GM13976 (cell line): ENCODE measurements at regions not wholly inside any gene's neighbourhood (a gene's known extent, or its start where the extent isn't known, plus 50 kb on each side); places are given as distances from the start of the nearest gene placed in this dataset.

Source experiments
- DNase-seq: peaks from one replicate; pipeline ENCODE4 v3.0.0; 2012; ENCODE audit warnings: low spot score
- CTCF ChIP-seq: IDR thresholded peaks from 2 replicates; pipeline ENCODE4 v1.5.1; 2012; ENCODE audit warnings: borderline replicate concordance, mild to moderate bottlenecking; ENCODE audit not compliant: insufficient read depth; ENCODE audit errors: extremely low read depth, missing control alignments, control extremely low read depth
- in situ Hi-C: fragments of 300-500 bp; cut with MboI; formaldehyde crosslinking; loops from one replicate; pipeline ENCODE4 v1.12.0; 2022; ENCODE audit warnings: low sequenced_read_pairs, mixed read lengths, inconsistent platforms; ENCODE audit not compliant: unreplicated experiment

DNA sequence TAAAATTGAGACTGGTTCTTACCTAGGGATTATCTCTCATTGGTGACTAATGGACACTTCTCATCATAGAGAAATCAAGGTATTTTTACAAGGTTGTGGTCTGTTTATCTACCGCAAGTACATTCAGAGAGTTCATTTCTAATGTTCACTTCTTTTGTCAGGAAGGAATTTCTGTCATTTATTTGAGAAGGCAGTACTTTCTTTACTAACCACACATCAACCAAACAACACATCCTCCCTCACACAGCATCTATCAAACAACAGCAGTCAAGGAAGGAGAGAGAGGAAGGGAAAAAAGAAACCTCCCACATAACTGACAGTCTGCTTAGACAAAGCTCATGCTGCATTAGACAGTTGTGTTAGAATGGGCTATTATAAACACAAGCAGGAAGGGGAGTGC is 182.3 kb upstream of the KLF12 start:
- no peak for TF ChIP-seq CTCF
- no peak for DNase-seq
- in situ Hi-C loops = no loop called here

DNA sequence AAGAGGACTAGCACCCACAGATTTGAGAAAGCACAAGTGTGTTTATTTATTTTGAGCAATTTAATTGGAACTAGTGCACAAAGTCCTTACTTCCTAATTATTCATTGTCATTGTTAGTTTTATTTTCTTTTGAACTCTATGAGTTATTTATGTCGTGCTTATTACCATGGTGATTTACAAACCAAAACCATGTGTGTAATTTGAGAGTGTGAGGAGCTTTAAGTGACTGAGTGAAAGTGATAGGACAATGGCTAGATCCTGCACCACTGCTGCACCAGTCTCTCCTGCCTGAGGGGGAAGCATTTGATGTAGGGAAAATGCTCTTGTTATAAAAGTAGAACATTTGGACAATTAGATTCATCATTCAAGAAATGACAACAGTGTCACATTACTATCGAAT is 172.3 kb upstream of the KLF12 start:
- TF ChIP-seq CTCF = no peak
- no peak for DNase-seq

DNA sequence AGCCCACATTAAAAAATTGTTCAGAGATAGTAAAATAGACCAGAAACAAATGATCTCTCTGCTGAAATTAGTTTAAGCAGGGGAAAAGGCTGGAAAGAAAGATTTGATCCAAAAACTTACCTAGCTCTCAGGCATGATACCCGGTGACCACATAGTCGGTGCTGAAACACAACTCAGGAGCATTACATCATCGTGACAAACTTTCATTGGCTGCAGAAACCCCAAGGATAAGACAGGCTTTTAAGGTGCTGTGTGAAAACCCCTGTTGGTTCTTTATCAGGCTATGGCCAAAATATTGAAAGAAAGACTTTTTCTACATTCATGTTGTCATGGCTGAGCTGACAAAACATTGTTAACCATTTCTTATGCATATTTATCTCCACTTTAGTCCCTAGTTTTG is 171.7 kb upstream of the KLF12 start:
- DNase-seq = no peak
- in situ Hi-C loops = no loop called here
- no peak for TF ChIP-seq CTCF

More for the DNA sequence above, 172.3 kb upstream of the KLF12 start:
- in situ Hi-C loops = no loop called here

DNA sequence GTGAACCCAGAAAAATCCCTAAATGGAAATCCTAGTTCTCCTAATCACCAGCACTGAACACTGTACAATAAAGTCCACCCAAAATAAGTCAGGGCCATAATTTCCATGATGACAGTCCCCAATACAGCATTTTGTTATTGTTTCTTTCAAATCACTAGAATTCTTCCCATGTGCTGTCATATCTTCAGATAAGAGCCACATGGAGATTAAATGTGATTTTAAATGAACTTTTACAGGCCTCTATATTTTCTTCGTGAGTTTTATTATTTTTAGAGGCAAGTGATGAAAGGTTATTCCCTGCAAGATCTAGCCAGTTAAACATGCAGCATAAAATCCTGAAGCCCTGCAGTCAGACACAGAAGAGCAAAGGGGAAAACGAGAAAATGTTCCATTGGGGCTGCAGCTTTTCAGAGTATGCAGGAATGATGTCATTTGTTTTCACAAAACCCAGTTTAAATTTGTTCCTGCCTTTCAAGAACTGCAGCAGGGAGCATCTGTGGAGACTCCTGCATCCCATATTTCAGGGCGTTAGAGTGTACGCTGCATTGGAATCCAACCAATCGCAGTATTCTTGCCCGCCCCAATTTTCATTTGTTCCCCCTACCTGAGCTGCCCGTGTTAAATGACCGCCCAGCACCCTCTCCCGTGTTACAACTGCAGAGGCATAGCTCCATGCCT is 167.2 kb upstream of the KLF12 start:
- in situ Hi-C loops = no loop called here
- no peak for DNase-seq
- no peak for TF ChIP-seq CTCF

GRCh38 chr13:74300162-74300561 is 166.0 kb upstream of the KLF12 start:
- DNase-seq = no peak
- in situ Hi-C loops = no loop called here
- TF ChIP-seq CTCF = no peak

DNA sequence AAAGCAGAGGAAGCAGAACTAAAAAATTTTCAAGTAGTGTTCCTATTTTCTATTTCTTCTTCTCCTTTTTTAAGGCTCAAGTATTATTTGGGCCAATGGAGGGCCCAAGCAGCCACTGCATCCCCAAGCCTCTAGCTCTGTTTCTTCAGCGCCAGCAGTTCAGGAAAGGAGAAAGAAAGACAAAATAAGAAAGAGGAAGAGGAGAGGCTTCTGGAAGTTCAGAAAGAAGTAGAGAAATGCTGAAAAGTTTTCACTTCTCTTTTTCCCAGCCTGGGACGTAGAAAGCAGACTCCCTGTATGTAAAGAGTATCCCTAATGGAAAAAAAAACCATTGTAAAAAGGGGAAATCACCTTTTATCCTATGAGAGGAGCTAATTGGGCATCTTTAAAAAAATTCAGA is 165.5 kb upstream of the KLF12 start:
- no peak for DNase-seq
- in situ Hi-C loops = no loop called here
- TF ChIP-seq CTCF = no peak
